OCI-LY1 (cell line): ENCODE measurements at regions not wholly inside any gene's neighbourhood (a gene's known extent, or its start where the extent isn't known, plus 50 kb on each side); places are given as distances from the start of the nearest gene placed in this dataset.

Experiments used
- CTCF ChIP-seq: fragments of 200-600 bp; sonication (generic), shearing (Covaris generic); IDR thresholded peaks from 2 replicates; pipeline ENCODE4 v1.5.1; 2017; ENCODE audit warnings: mild to moderate bottlenecking, antibody characterized with exemption, low read length, moderate library complexity, mixed read lengths
- EZH2 ChIP-seq: fragments of 200-600 bp; sonication (generic), shearing (Covaris generic); IDR thresholded peaks from 2 replicates; pipeline ENCODE4 v1.8.0; 2017; ENCODE audit warnings: borderline replicate concordance, mixed run types, mild to moderate bottlenecking, antibody characterized with exemption, low read length, moderate library complexity, mixed read lengths

GRCh38 chr1:57963581-57963980 lies 539.7 kb upstream of the DAB1 start:
- no peak for TF ChIP-seq CTCF
- TF ChIP-seq EZH2: no peak
